Gastroesophageal sphincter (tissue), 4 donors: ENCODE measurements at regions not wholly inside any gene's neighbourhood (a gene's known extent, or its start where the extent isn't known, plus 50 kb on each side); places are given as distances from the start of the nearest gene placed in this dataset.

Experiments used
- ATAC-seq: fragments of 150-250 bp; one replicate; pipeline ENCODE4 v1.9.1; 2016; ENCODE audit warnings: mild to moderate bottlenecking, moderate library complexity
- H3K27ac ChIP-seq, 4 donors: fragments of 200-600 bp; sonication (generic) in 3 of 4; 1 replicate in 3 of 4; 2 replicates in 1 of 4; pipeline ENCODE4 v1.5.1; 2016 to 2019
- H3K27me3 ChIP-seq: fragments of 200-600 bp; sonication (generic); one replicate; pipeline ENCODE4 v1.5.1; 2019
- H3K36me3 ChIP-seq, 2 donors: fragments of 200-600 bp; sonication (generic); one replicate each; pipeline ENCODE4 v1.5.1; 2019; ENCODE audit warnings: control low read depth in 1 of 2
- H3K4me1 ChIP-seq, 3 donors: fragments of 200-600 bp; sonication (generic); 1 replicate in 2 of 3; 2 replicates in 1 of 3; pipeline ENCODE4 v1.5.1; 2016 to 2019; ENCODE audit warnings: control low read depth in 2 of 3
- H3K4me3 ChIP-seq, 2 donors: fragments of 200-600 bp; sonication (generic); one replicate each; pipeline ENCODE4 v1.5.1; 2019; ENCODE audit warnings: mild to moderate bottlenecking in 1 of 2, moderate library complexity in 1 of 2
- H3K9me3 ChIP-seq, 3 donors: fragments of 200-600 bp; sonication (generic); one replicate each; pipeline ENCODE4 v1.5.1; 2017 to 2019; ENCODE audit warnings: control low read depth in 2 of 3
- CTCF ChIP-seq, 4 experiments: fragments of 200-600 bp in 2 of 4; fragments of 450-650 bp in 2 of 4; sonication (generic) in 1 of 4; IDR thresholded peaks; one replicate each; pipeline ENCODE4 v1.5.1; 2017 to 2019; ENCODE audit warnings: antibody characterized with exemption in 4 of 4, mild to moderate bottlenecking in 2 of 4, moderate library complexity in 2 of 4
- EP300 ChIP-seq: sonication (generic); formaldehyde crosslinking; IDR thresholded peaks from one replicate; pipeline ENCODE4 v1.6.1; 2017; ENCODE audit warnings: antibody characterized with exemption, mild to moderate bottlenecking
- POLR2A ChIP-seq, 2 donors: fragments of 450-650 bp; IDR thresholded peaks; one replicate each; pipeline ENCODE4 v1.6.1; 2017; ENCODE audit warnings: antibody characterized with exemption in 2 of 2, mild to moderate bottlenecking in 2 of 2, moderate library complexity in 1 of 2
- POLR2AphosphoS5 ChIP-seq: sonication (generic); formaldehyde crosslinking; IDR thresholded peaks from one replicate; pipeline ENCODE4 v1.6.1; 2017; ENCODE audit warnings: antibody characterized with exemption
- WGBS, 2 donors: methylation state at CpG; one replicate each; pipeline ENCODE4 v1.1.5; 2018; ENCODE audit warnings: low coverage in 1 of 2; 5-methylcytosine and 5-hydroxymethylcytosine counted together

GRCh38 chr2:75325594-75325993 lies 126.3 kb upstream of the TACR1 start:
- no peak for TF ChIP-seq POLR2AphosphoS5
- TF ChIP-seq EP300, result no peak
- no peak for TF ChIP-seq CTCF (IDR thresholded peaks at IDR 0.05)
- no peak for TF ChIP-seq POLR2A (IDR thresholded peaks at IDR 0.05)
- 55% methylated on average over 1 of the region's 1 CpG; no CpG with 5 or more reads in 1 of the 2 donors for WGBS, 2 donors
- no peaks in the 10 kb centered on the region for H3K4me1 ChIP-seq

GRCh38 chr2:75324861-75325284 lies 125.6 kb upstream of the TACR1 start:
- no peak for ATAC-seq
- no peak overlapping the region for H3K27ac ChIP-seq
- TF ChIP-seq EP300, result no peak
- no peak for TF ChIP-seq POLR2AphosphoS5
- TF ChIP-seq POLR2A (IDR thresholded peaks at IDR 0.05), result no peak
- no peak for TF ChIP-seq CTCF (IDR thresholded peaks at IDR 0.05)

More at GRCh38 chr2:75325594-75325993, 126.3 kb upstream of the TACR1 start:
- Histone ChIP-seq H3K4me3 (no peak overlapping the region), H3K36me3 (no peaks in the 10 kb centered on the region), H3K27ac (no peak overlapping the region), H3K9me3 (no peaks in the 10 kb centered on the region), H3K27me3 (no peaks in the 10 kb centered on the region)
- ATAC-seq, result no peak

GRCh38 chr2:75324141-75324540 lies 124.8 kb upstream of the TACR1 start:
- Histone ChIP-seq H3K4me1 (no peaks in the 10 kb centered on the region), H3K27me3 (no peaks in the 10 kb centered on the region), H3K9me3 (no peaks in the 10 kb centered on the region), H3K4me3 (no peak overlapping the region), H3K36me3 (no peaks in the 10 kb centered on the region), H3K27ac (no peak overlapping the region)
- 100% methylated on average over 2 of the region's 2 CpGs for WGBS, 2 donors
- TF ChIP-seq CTCF (IDR thresholded peaks at IDR 0.05) (no peak), POLR2A (IDR thresholded peaks at IDR 0.05) (no peak), EP300 (no peak), POLR2AphosphoS5 (no peak)
- no peak for ATAC-seq

More at GRCh38 chr2:75324861-75325284, 125.6 kb upstream of the TACR1 start:
- no peaks in the 10 kb centered on the region for H3K4me1 ChIP-seq
- no peaks in the 10 kb centered on the region for H3K36me3 ChIP-seq
- no peaks in the 10 kb centered on the region for H3K27me3 ChIP-seq
- no peak overlapping the region for H3K4me3 ChIP-seq
- H3K9me3 ChIP-seq, result no peaks in the 10 kb centered on the region

- Histone ChIP-seq H3K4me1 (no peaks in the 10 kb centered on the region), H3K36me3 (no peaks in the 10 kb centered on the region), H3K27ac (no peak overlapping the region), H3K9me3 (no peaks in the 10 kb centered on the region), H3K4me3 (no peak overlapping the region), H3K27me3 (no peaks in the 10 kb centered on the region)
- TF ChIP-seq EP300 (no peak), CTCF (IDR thresholded peaks at IDR 0.05) (no peak), POLR2A (IDR thresholded peaks at IDR 0.05) (no peak), POLR2AphosphoS5 (no peak)
- ATAC-seq, result no peak
- WGBS, 2 donors, result 13 to 41% methylated on average over 1 to 2 of the region's 2 CpGs
Observed at GRCh38 chr2:75321599-75321922, 122.2 kb upstream of the TACR1 start.

- H3K4me3 ChIP-seq, result no peak overlapping the region
- no peaks in the 10 kb centered on the region for H3K9me3 ChIP-seq
- WGBS, 2 donors, result 76 to 84% methylated on average over 3 to 4 of the region's 4 CpGs
- no peak for TF ChIP-seq POLR2A (IDR thresholded peaks at IDR 0.05)
- TF ChIP-seq EP300, result no peak
- no peak for TF ChIP-seq POLR2AphosphoS5
- no peak for TF ChIP-seq CTCF (IDR thresholded peaks at IDR 0.05)
- no peak for ATAC-seq
- H3K4me1 ChIP-seq, result no peaks in the 10 kb centered on the region
- H3K27ac ChIP-seq, result no peak overlapping the region
- no peaks in the 10 kb centered on the region for H3K27me3 ChIP-seq
- H3K36me3 ChIP-seq, result no peaks in the 10 kb centered on the region
Observed at GRCh38 chr2:75320898-75321598, 121.7 kb upstream of the TACR1 start.
